ENCODE measurements at regions not wholly inside any gene's neighbourhood (a gene's known extent, or its start where the extent isn't known, plus 50 kb on each side); places are given as distances from the start of the nearest gene placed in this dataset.

GRCh38 chr3:152128356-152128755 lies 140.4 kb upstream of the MBNL1 start:
- Histone ChIP-seq H3K27ac (ENCODE audit: low read length) (no peak overlapping the region), H3K4me1 (ENCODE audit: control insufficient read depth, insufficient read depth, low read length) (no peaks in the 10 kb centered on the region), H3K27me3 (ENCODE audit: control insufficient read depth, insufficient read depth, low read length) (no peaks in the 10 kb centered on the region), H3K36me3 (ENCODE audit: control insufficient read depth, insufficient read depth, low read length) (no peaks in the 10 kb centered on the region), H3K9me3 (ENCODE audit: control insufficient read depth, insufficient read depth, low read depth, low read length) (no peaks in the 10 kb centered on the region), H3K4me3 (ENCODE audit: low read depth in 2 of 2, low read length in 2 of 2) (no peak overlapping the region)
- DNase-seq (ENCODE audit: low read depth, low spot score), result no peak
- intact Hi-C loops (cut with micrococcal nuclease; ENCODE audit: unreplicated experiment), result loop anchor here (10.0 kb wide), 1 partner anchor 64 kb away; no protein-coding TSS in a partner anchor
- ATAC-seq, result no peak
- CTCF ChIA-PET, result no interaction called here
- no peak for TF ChIP-seq TCF7L2 (IDR thresholded peaks at IDR 0.05; ENCODE audit: low read depth, low read length)
- no peak for TF ChIP-seq SIN3A (IDR thresholded peaks at IDR 0.05; ENCODE audit: borderline replicate concordance, insufficient read depth, low read depth, low read length)
- TF ChIP-seq, protein P1, sequence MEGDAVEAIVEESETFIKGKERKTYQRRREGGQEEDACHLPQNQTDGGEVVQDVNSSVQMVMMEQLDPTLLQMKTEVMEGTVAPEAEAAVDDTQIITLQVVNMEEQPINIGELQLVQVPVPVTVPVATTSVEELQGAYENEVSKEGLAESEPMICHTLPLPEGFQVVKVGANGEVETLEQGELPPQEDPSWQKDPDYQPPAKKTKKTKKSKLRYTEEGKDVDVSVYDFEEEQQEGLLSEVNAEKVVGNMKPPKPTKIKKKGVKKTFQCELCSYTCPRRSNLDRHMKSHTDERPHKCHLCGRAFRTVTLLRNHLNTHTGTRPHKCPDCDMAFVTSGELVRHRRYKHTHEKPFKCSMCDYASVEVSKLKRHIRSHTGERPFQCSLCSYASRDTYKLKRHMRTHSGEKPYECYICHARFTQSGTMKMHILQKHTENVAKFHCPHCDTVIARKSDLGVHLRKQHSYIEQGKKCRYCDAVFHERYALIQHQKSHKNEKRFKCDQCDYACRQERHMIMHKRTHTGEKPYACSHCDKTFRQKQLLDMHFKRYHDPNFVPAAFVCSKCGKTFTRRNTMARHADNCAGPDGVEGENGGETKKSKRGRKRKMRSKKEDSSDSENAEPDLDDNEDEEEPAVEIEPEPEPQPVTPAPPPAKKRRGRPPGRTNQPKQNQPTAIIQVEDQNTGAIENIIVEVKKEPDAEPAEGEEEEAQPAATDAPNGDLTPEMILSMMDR (IDR thresholded peaks at IDR 0.05), result no peak
- no peak for TF ChIP-seq POLR2AphosphoS5 (IDR thresholded peaks at IDR 0.05; ENCODE audit: low read depth, low read length)
- TF ChIP-seq, protein P2, sequence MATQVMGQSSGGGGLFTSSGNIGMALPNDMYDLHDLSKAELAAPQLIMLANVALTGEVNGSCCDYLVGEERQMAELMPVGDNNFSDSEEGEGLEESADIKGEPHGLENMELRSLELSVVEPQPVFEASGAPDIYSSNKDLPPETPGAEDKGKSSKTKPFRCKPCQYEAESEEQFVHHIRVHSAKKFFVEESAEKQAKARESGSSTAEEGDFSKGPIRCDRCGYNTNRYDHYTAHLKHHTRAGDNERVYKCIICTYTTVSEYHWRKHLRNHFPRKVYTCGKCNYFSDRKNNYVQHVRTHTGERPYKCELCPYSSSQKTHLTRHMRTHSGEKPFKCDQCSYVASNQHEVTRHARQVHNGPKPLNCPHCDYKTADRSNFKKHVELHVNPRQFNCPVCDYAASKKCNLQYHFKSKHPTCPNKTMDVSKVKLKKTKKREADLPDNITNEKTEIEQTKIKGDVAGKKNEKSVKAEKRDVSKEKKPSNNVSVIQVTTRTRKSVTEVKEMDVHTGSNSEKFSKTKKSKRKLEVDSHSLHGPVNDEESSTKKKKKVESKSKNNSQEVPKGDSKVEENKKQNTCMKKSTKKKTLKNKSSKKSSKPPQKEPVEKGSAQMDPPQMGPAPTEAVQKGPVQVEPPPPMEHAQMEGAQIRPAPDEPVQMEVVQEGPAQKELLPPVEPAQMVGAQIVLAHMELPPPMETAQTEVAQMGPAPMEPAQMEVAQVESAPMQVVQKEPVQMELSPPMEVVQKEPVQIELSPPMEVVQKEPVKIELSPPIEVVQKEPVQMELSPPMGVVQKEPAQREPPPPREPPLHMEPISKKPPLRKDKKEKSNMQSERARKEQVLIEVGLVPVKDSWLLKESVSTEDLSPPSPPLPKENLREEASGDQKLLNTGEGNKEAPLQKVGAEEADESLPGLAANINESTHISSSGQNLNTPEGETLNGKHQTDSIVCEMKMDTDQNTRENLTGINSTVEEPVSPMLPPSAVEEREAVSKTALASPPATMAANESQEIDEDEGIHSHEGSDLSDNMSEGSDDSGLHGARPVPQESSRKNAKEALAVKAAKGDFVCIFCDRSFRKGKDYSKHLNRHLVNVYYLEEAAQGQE (IDR thresholded peaks at IDR 0.05; ENCODE audit: insufficient read depth in 1 of 2, low read depth in 2 of 2, low read length in 1 of 2), result no peak
- POLR2A ChIA-PET, result no interaction called here
- in situ Hi-C loops (cut with HindIII; ENCODE audit: low pct_unique_long_range_greater_than_20kb, low sequenced_read_pairs), result no loop called here
- no TSS peak for BruUV-seq (replicated peaks)

- CTCF ChIA-PET, result no interaction called here
These were observed 129.1 kb upstream of the MBNL1 start for GRCh38 chr3:152139651-152140050.

More at GRCh38 chr3:152139651-152140050, 129.1 kb upstream of the MBNL1 start:
- intact Hi-C loops (cut with micrococcal nuclease; ENCODE audit: unreplicated experiment), result no loop called here
- ATAC-seq (no peak), DNase-seq (ENCODE audit: low read depth, low spot score) (no peak)
- H3K4me1 ChIP-seq (ENCODE audit: control insufficient read depth, insufficient read depth, low read length), result no peaks in the 10 kb centered on the region
- in situ Hi-C loops (cut with HindIII; ENCODE audit: low pct_unique_long_range_greater_than_20kb, low sequenced_read_pairs), result no loop called here
- no peak overlapping the region for H3K4me3 ChIP-seq (ENCODE audit: low read depth in 2 of 2, low read length in 2 of 2)
- no peaks in the 10 kb centered on the region for H3K27me3 ChIP-seq (ENCODE audit: control insufficient read depth, insufficient read depth, low read length)
- H3K36me3 ChIP-seq (ENCODE audit: control insufficient read depth, insufficient read depth, low read length), result no peaks in the 10 kb centered on the region
- no peaks in the 10 kb centered on the region for H3K9me3 ChIP-seq (ENCODE audit: control insufficient read depth, insufficient read depth, low read depth, low read length)
- BruUV-seq (replicated peaks), result no TSS peak
- no peak overlapping the region for H3K27ac ChIP-seq (ENCODE audit: low read length)
- TF ChIP-seq, protein P2 (IDR thresholded peaks at IDR 0.05; ENCODE audit: insufficient read depth in 1 of 2, low read depth in 2 of 2, low read length in 1 of 2), result no peak
- TF ChIP-seq, protein P1 (IDR thresholded peaks at IDR 0.05), result no peak
- no peak for TF ChIP-seq TCF7L2 (IDR thresholded peaks at IDR 0.05; ENCODE audit: low read depth, low read length)
- no peak for TF ChIP-seq POLR2AphosphoS5 (IDR thresholded peaks at IDR 0.05; ENCODE audit: low read depth, low read length)
- TF ChIP-seq SIN3A (IDR thresholded peaks at IDR 0.05; ENCODE audit: borderline replicate concordance, insufficient read depth, low read depth, low read length), result no peak
- POLR2A ChIA-PET, result no interaction called here
